Hindlimb muscle (tissue), 1 donor: ENCODE measurements at regions not wholly inside any gene's neighbourhood (a gene's known extent, or its start where the extent isn't known, plus 50 kb on each side); places are given as distances from the start of the nearest gene placed in this dataset.
A peak's percentile ranks its signal among the peaks of the same experiment; 100 is the strongest.
"Not testable (repeated sequence)": the region's sequence is repeated elsewhere in the genome, so short reads cannot be mapped to it uniquely, and the experiment has no call there.

Experiments
- DNase-seq: peaks from one replicate; pipeline ENCODE4 v3.0.0-alpha.2; 2013

- DNase-seq: not testable (repeated sequence)
Observed at GRCh38 chr11:42873800-42874405, 437.9 kb upstream of the API5 start.

DNA sequence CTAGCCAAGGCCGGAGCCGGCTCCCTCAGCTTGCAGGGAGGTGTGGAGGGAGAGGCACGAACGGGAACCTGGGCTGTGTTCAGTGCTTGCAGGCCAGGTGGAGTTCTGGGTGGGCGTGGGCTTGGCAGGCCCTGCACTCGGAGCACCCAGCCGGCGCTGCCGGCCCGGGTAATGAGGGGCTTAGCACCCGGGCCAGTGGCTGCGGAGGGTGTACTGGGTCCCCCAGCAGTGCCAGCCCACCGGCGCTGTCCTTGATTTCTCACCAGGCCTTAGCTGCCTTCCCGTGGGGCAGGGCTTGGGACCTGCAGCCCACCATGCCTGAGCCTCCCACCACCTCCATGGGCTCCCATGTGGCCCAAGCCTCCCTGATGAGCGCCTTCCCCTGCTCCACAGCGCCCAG, 430.5 kb upstream of the API5 start:
- not testable (repeated sequence) for DNase-seq

DNA sequence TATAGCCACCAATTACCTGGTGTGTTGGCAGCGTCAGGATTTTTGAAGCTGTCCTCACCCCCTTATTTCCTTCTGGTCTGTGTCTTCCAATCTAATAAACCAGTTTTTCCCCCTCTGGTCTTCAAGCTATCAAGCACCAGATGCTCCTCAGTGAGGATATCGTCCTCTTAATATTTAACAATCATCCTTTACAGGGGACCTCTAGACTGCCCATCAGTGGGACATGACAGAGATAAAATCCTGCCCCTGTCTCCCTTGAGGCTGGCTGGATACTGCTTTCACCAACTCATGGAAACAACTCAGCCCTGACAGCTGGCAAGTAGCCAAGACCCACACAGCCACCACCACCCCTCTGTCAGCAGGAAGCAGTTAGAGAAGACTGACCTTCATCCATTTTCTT, 421.0 kb upstream of the API5 start:
- no peak for DNase-seq

- DNase-seq: no peak
Observed at GRCh38 chr11:42901084-42901483, 410.7 kb upstream of the API5 start.

DNA sequence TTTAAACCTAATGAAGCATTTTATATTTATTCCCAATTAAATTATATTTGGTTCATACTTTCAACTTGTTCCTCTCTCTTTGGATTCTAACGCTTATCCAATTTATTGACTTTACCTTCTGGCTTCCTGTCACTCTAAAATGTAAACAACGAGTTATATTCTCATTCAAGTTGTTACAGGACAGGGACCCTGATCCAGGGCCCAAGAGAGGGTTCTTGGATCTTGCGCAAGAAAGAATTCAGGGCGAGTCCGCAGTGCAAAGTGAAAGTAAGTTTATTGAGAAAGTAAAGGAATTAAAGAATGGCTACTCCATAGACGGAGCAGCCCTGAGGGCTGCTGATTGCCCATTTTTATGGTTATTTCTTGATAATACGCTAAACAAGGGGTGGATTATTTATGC, 405.6 kb upstream of the API5 start:
- no peak for DNase-seq

GRCh38 chr11:42913731-42914130, 398.1 kb upstream of the API5 start:
- DNase-seq: no peak

DNA sequence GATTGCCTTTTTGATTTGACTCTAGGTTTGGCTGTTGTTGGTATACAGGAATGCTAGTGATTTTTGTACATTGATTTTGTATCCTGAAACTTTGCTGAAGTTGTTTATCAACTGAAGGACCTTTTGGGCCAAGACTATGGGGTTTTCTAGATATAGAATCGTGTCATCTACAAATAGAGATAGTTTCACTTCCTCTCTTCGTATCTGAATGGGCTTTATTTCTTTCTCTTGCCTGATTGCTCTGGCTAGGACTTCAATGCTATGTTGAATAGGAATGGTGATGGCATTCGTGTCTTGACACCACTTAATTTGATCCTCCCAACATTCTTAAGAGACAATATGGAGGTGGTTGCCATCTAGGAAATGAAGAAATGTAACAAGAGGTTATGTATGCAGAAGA, 388.1 kb upstream of the API5 start:
- no peak for DNase-seq

DNA sequence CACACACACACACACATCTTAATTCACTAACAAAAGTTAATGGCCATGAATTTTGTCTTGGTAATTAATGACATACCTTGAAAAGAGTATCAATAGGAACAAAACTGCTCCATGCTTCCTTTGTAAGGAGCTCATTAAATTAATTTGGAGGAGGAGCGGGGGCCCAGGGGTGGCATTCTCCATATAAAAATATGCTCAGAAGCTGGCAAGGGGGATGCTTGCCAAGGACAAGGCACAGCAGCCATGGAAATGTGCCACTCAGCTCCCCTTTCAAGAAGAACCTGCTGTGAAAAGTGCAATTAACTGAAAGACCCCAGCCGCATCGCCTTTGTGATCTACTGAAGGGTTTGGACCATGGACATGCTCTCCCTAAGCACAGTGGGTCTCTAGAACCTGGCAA, 385.9 kb upstream of the API5 start:
- DNase-seq: no peak

DNA sequence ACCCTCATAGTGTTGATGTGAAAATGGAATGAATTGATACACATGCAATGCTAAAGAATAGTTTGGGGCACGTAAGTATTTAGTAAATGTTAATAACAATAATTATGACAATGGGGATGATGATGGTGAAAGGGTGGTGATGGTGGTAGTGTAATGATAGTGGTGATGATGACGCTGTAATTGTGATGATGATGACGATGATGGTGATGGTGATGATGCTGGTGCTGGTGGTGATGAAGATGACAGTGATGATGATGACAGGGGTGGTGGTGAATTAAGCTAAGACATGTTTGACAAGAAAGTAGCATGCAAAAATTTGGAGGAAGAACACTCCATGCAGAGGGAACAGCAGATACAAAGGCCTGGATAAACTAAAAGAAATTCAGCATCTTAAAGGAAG, 364.4 kb upstream of the API5 start:
- no peak for DNase-seq

- DNase-seq: not testable (repeated sequence)
Observed at GRCh38 chr11:42949738-42950376, 361.9 kb upstream of the API5 start.

DNA sequence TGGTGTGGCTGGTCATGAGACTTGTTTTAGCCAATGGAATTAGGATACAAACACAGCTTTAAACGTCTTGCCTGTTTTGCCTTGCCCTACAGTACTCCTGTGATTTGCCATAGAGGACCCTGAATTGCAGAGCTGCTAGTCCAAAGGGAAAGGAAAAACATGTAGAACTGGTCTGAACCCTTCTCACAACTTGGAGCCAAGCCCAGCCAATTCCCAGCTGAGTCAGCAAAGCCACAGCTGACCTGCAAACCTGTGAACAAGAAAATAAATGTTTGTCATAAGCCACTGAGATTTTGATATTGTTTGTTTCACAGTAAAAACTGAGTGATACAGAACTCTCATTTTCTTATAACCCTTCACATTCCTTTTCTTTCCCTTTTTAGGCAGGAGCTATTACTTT, 360.5 kb upstream of the API5 start:
- DNase-seq: no peak

DNA sequence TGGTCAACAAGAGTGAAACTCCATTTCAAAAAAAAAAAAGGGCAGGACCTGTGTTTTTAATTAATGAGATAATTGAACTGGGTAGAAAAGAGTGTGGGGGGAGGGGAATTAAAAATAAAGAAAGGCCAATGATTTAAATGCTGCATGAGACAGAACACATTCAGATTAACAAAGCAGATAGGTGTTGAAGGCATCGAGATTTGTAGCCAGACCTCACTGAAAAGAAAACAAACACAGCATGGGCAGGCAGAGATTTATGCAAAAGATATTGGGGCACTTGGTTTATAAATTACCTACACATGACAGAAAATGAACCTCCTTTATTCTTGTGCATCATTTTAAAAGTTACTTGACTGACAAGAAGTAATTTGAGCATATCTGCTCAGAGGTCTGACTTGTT, 354.0 kb upstream of the API5 start:
- DNase-seq: no peak

GRCh38 chr11:42958635-42959034, 353.2 kb upstream of the API5 start:
- no peak for DNase-seq

DNA sequence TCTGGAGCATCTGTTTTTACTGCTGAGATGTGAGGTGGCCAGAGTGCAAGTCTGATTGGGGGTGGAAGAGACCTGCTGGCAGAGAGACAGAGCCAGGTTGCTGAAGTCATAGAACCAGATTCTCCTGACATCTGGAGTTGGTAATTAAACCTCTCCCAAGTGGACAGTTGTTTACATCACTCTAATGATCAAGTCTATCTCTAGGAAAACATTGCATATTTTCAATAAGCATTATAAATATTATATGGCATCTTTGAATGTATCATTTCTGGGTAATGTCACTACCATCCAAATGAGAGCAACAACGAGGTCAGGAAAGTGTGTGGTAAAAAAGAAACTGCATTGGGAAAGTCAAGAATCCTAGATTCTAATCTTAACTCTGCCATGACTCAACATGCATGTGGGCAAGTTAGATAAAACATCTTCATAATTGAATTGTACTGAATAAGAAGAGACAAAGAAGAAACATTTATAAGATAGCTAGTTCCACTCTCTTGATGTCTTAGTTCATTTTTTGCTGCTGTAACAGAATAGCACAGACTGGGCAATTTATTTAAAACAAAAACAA, 351.2 kb upstream of the API5 start:
- no peak for DNase-seq

GRCh38 chr11:42967653-42968052, 344.1 kb upstream of the API5 start:
- DNase-seq: peak; percentile 19

DNA sequence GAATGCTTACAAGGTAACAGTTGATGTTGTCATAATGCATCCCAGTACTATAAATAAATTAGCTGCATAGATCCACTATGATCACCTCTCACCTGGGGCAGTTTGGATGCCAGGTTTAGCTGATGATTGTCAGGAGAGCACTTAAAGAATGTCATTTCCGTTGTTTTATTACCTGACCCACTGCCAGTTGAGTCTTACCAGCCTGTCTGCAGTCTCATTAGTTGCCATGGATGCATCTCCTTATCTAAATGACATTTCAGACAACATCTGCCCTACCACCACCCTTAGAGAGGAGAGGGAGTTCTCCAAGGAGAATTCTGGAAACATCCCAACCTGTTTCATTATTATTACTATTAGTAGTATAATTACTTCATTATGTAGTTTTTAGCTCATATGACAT, 339.1 kb upstream of the API5 start:
- no peak for DNase-seq

DNA sequence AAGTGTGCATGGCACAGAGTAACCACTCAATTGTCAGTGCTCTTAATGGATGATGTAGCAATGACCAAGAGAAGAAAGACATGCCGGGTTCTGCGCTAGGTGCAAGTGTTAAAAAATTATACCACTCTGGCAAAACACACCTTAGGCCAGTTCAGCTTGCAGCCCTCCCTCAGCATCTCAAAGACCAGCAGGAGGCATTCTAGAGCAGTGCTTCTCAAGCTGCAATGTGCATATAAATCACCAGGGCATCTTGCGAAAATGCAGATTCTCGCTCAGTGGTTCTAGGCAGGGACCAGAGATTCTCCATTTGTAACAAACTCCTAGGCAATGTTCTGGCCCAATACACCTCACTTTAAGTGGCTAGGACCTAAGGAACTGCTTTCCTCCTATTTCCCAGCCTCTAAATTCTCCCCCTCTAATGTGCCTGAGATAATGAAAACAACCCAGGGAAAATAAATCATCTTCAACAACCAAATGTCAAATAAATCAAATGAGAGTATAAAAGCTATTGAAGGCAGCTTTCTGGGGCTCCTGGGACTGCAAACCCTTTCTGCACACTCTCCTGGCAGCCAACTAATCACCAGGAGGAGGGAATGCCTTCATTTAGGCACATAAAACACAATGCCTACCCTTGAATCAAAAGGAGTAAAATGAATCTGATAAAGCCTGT, 337.2 kb upstream of the API5 start:
- no peak for DNase-seq

DNA sequence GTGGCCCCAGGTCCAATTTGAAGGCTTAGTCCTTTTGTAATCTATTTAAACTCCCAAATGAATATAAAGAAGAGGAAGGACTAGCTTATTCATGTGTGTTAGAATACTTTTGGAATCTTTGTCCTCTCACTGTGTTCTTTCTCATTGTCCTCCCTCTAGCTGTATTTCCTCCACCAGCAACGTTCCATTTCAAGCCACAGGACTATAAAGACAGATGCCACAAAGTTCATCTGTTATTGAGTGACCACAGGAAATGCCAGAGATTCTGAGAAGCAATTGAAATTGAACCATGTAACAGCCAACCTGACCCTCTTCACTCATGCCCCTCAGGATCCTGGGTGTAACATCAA, 336.6 kb upstream of the API5 start:
- no peak for DNase-seq

DNA sequence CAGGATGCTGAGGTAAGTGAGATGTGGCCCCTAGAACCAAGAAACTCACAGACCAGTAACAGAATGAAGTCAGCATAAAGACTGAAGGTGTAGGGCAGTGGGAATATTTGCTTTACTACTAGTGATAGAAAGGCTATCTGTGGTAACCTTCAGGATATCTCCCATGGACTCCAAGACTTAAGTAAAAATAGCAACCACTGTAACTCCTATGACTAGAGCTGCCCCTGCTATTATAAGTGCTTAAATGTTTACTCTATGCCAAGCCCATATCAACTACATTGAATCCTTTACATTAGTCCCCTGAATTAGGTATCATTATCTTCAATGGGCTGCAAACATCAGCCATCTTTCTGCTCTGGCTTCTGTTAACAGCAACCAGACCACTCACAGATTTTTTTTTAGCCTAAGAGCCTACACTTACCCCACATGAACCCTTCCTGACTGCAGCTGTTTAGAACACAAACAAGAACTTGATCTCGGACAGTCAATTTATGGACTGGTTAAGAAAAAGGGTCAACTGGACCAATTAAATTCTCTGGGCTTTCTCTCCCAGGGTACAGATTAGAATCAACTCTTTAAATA, 335.1 kb upstream of the API5 start:
- DNase-seq: no peak

DNA sequence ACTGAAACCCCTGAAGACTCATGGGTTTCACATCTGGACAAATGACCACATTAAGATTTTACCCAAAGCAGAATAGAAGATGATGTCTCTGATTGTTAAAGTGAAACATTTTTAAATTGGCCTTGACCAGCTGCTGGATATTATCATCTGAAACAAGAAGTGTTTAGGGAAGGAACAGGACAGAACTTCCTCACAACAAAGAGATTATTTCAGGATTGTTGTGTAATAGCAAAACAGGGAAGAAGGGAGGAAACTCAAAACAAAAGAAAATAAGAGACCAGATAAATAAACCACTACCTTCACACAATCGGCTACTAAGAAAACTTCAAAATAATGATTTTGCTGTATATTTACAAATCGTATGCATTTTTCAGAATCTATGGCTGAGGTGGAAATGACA, 319.2 kb upstream of the API5 start:
- DNase-seq: no peak

DNA sequence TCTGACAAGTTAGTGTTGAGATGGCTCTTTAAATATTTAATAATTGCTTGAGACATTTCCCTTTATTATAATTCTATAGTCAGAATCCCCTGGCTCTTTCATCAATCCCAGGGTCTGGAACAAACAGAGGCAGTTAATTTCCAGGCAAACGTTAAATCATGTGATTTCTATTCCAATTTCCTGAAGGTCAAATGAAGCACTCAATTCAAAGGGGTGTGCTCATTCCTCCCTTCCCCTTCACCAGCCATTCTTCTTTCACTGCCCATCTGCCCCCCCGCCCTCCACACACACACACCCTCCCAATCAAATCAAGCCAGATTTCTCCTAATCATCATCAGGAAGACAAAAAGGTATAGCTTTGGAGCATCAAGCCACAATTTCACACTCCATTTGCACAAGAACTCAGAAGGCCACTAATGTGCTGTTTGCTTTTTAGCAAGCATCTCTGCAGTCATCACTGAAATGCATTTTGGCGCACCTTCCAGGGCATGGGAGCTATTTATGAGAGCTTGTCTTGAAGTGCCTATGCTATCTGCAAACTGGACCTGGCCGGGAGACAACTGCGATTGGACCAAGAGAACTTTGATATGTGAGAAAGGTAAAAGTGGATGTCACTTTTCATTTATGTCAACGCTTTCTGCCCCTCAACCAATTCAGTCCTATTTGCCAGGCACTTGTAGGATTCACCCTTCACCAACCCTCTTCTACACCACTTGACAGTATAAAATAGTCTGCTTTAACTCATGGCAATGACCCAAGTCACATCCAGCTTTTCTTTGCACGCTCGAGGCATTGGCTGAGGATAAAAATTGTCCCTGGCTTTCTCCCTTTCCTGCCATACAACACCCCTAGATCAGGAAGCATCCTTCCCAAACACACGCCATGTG, 315.1 kb upstream of the API5 start:
- no peak for DNase-seq

DNA sequence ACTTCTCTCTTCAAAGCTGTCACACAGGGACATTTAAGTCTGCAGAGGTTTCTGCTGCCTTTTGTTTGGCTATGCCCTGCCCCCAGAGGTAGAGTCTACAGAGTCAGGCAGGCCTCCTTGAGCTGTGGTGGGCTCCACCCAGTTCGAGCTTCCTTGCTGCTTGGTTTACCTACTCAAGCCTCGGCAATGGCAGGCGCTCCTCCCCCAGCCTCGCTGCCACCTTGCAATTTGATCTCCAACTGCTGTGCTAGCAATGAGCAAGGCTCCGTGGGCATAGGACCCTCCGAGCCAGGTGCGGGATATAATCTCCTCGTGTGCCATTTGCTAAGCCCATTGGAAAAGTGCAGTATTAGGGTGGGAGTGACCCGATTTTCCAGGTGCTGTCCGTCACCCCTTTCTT, 306.9 kb upstream of the API5 start:
- not testable (repeated sequence) for DNase-seq

- no peak for DNase-seq
Observed at GRCh38 chr11:43010042-43010441, 301.8 kb upstream of the API5 start.
